ENCODE measurements at regions not wholly inside any gene's neighbourhood (a gene's known extent, or its start where the extent isn't known, plus 50 kb on each side); places are given as distances from the start of the nearest gene placed in this dataset.

DNA sequence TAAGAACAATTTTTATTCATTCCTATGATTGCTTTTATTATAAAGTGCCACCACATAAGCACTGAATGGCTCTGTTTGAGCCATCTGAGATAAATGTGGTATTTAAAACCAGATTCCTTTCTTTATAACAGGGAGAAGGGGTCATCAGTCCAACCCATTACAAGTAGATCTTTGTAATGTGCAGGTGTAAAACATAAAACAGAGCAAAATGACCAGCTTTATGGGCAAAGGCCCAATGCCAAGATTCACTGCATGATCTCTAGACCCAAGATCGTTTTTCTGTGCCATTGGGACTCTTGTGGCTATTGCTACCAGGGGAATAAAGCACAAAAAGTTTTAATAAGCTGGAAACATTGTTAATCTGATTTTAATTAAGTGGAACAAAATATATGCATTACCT is 469.9 kb downstream of the PRR16 start:
- no peak overlapping the region for H3K4me3 ChIP-seq
- POLR2A ChIA-PET (ENCODE audit: unreplicated experiment), result no interaction called here
- no peaks in the 10 kb centered on the region for H3F3A ChIP-seq (ENCODE audit: insufficient read depth, low read depth)
- CTCF ChIA-PET, result no interaction called here
- TF ChIP-seq, protein P1, sequence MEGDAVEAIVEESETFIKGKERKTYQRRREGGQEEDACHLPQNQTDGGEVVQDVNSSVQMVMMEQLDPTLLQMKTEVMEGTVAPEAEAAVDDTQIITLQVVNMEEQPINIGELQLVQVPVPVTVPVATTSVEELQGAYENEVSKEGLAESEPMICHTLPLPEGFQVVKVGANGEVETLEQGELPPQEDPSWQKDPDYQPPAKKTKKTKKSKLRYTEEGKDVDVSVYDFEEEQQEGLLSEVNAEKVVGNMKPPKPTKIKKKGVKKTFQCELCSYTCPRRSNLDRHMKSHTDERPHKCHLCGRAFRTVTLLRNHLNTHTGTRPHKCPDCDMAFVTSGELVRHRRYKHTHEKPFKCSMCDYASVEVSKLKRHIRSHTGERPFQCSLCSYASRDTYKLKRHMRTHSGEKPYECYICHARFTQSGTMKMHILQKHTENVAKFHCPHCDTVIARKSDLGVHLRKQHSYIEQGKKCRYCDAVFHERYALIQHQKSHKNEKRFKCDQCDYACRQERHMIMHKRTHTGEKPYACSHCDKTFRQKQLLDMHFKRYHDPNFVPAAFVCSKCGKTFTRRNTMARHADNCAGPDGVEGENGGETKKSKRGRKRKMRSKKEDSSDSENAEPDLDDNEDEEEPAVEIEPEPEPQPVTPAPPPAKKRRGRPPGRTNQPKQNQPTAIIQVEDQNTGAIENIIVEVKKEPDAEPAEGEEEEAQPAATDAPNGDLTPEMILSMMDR (conservative IDR thresholded peaks at IDR 0.05), result no peak
- H3K27ac ChIP-seq, result no peak overlapping the region
- H4K20me1 ChIP-seq (ENCODE audit: insufficient read depth), result no peaks in the 10 kb centered on the region
- no peak overlapping the region for H3K4me2 ChIP-seq
- H3K27me3 ChIP-seq (ENCODE audit: insufficient read depth, low read depth), result no peaks in the 10 kb centered on the region
- H3K79me2 ChIP-seq (ENCODE audit: low read depth), result no peaks in the 10 kb centered on the region
- no peaks in the 10 kb centered on the region for H3K9me2 ChIP-seq (ENCODE audit: insufficient read depth)
- no peaks in the 10 kb centered on the region for H3K9me3 ChIP-seq (ENCODE audit: insufficient read depth, low read depth)
- BruUV-seq (replicated peaks), result no TSS peak
- no peaks in the 10 kb centered on the region for H3K36me3 ChIP-seq (ENCODE audit: low read depth)
- intact Hi-C loops (cut with micrococcal nuclease; ENCODE audit: unreplicated experiment), result no loop called here
- no peak overlapping the region for H2AFZ ChIP-seq
- no peaks in the 10 kb centered on the region for H3K4me1 ChIP-seq (replicated peaks; ENCODE audit: insufficient read depth)
- DNase-seq, result no peak

DNA sequence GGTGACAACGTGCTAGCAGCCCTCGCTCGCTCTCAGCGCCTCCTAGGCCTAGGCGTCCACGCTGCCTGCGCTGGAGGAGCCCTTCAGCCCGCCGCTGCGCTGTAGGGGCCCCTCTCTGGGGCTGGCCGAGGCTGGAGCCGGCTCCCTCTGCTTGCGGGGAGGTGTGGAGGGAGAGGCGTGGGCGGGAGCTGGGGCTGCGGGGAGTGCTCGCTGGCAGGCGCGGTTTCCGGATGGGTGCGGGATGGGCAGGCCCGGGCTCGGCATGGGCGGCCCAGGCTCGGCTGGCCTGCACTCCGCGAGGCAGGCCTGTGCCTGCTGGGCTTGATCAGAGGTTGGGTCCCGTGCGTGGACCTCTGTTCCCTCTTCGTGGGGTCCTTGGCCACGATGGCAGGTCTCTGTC is 472.6 kb downstream of the PRR16 start:
- ChIA-PET POLR2A (ENCODE audit: unreplicated experiment) (no interaction called here), CTCF (no interaction called here)
- no peaks in the 10 kb centered on the region for H3K79me2 ChIP-seq (ENCODE audit: low read depth)
- no peaks in the 10 kb centered on the region for H3K4me1 ChIP-seq (replicated peaks; ENCODE audit: insufficient read depth)
- H3K9me2 ChIP-seq (ENCODE audit: insufficient read depth), result no peaks in the 10 kb centered on the region
- no peaks in the 10 kb centered on the region for H3K27me3 ChIP-seq (ENCODE audit: insufficient read depth, low read depth)
- no peak overlapping the region for H2AFZ ChIP-seq
- no peaks in the 10 kb centered on the region for H3F3A ChIP-seq (ENCODE audit: insufficient read depth, low read depth)
- no peak overlapping the region for H3K27ac ChIP-seq
- H3K4me3 ChIP-seq, result no peak overlapping the region
- H3K4me2 ChIP-seq, result no peak overlapping the region
- no peaks in the 10 kb centered on the region for H3K9me3 ChIP-seq (ENCODE audit: insufficient read depth, low read depth)
- TF ChIP-seq, protein P1 (conservative IDR thresholded peaks at IDR 0.05), result no peak
- no peak for TF ChIP-seq EZH2 (IDR thresholded peaks at IDR 0.05; ENCODE audit: low read depth)
- intact Hi-C loops (cut with micrococcal nuclease; ENCODE audit: unreplicated experiment), result no loop called here
- H3K36me3 ChIP-seq (ENCODE audit: low read depth), result no peaks in the 10 kb centered on the region
- DNase-seq, result no peak
- no peaks in the 10 kb centered on the region for H4K20me1 ChIP-seq (ENCODE audit: insufficient read depth)
- BruUV-seq (replicated peaks), result no TSS peak

DNA sequence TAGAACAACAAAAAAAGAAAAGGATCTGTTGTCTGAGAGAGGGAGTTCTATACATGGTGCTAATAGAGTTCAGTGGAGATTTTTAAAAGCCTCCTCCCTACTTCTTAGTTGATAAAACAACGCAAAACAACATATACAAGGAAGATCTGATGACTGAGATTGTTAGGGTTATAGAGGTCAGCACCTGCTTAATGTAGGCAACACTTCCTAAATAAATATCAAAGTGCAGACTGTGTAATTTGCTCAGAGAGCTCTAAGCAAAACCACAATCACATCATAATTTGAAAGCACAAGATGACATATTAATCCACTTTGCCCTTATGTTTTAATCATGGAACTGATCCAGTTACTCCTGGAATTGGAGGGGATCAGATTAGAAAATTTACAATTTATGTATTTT is 474.5 kb downstream of the PRR16 start:
- ChIA-PET POLR2A (ENCODE audit: unreplicated experiment) (no interaction called here), CTCF (no interaction called here)
- H3K36me3 ChIP-seq (ENCODE audit: low read depth), result no peaks in the 10 kb centered on the region
- H3K4me3 ChIP-seq, result no peak overlapping the region
- no peaks in the 10 kb centered on the region for H3K27me3 ChIP-seq (ENCODE audit: insufficient read depth, low read depth)
- H3K9me3 ChIP-seq (ENCODE audit: insufficient read depth, low read depth), result no peaks in the 10 kb centered on the region
- H3K27ac ChIP-seq, result no peak overlapping the region
- intact Hi-C loops (cut with micrococcal nuclease; ENCODE audit: unreplicated experiment), result no loop called here
- TF ChIP-seq, protein P1 (conservative IDR thresholded peaks at IDR 0.05), result no peak
- TF ChIP-seq EZH2 (IDR thresholded peaks at IDR 0.05; ENCODE audit: low read depth), result no peak
- no peak overlapping the region for H3K4me2 ChIP-seq
- no peak for DNase-seq
- no peak overlapping the region for H2AFZ ChIP-seq
- no peaks in the 10 kb centered on the region for H3K4me1 ChIP-seq (replicated peaks; ENCODE audit: insufficient read depth)
- no peaks in the 10 kb centered on the region for H3F3A ChIP-seq (ENCODE audit: insufficient read depth, low read depth)
- no peaks in the 10 kb centered on the region for H3K9me2 ChIP-seq (ENCODE audit: insufficient read depth)
- H4K20me1 ChIP-seq (ENCODE audit: insufficient read depth), result no peaks in the 10 kb centered on the region
- H3K79me2 ChIP-seq (ENCODE audit: low read depth), result no peaks in the 10 kb centered on the region
- BruUV-seq (replicated peaks), result no TSS peak
